HG02763 (cell line): ENCODE measurements at regions not wholly inside any gene's neighbourhood (a gene's known extent, or its start where the extent isn't known, plus 50 kb on each side); places are given as distances from the start of the nearest gene placed in this dataset.

Experiments
- ATAC-seq: cut with Tn5 transposase; IDR thresholded peaks from one replicate; pipeline ENCODE4 v1.9.1; 2021; ENCODE audit warnings: mild to moderate bottlenecking, moderate library complexity; ENCODE audit not compliant: unreplicated experiment

DNA sequence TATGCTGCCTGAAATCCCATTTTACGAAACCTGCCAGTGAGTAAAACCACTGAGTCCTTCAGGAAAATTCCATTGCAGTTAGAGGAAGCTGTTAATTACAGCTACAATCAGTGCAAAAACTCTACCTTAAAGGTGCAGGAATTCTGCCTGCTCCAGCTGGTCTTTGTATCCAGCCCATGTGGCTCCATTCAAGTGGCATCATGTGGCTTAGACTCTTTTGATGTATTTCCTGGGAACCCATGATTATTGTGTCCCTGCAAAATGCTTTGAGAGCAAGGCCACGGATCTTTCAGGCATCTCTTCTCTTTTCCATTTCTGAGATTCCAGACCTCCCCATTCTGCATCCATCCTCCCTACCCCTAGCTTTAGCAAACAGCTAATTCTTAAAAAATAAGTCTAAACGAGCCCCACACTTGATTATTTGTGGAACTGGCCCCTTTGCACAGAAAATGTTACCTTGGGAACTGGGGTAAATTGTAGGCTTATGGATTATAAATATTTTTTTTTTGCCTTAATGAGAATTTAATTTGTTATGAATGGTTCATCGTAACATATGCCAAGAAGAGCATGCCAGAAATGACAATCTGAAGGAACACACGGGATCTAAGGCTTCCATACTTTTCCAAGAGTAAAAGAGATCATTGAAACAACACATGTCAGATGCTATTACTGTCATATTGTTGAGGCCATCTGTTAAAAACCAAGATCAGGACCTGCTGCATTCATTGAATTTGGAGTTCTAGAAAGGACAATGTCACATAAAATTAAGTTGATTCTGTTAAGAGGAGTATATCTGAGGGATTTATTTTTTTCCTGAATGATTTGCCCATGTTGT is 144.6 kb downstream of the TPH2 start:
- no peak for ATAC-seq

DNA sequence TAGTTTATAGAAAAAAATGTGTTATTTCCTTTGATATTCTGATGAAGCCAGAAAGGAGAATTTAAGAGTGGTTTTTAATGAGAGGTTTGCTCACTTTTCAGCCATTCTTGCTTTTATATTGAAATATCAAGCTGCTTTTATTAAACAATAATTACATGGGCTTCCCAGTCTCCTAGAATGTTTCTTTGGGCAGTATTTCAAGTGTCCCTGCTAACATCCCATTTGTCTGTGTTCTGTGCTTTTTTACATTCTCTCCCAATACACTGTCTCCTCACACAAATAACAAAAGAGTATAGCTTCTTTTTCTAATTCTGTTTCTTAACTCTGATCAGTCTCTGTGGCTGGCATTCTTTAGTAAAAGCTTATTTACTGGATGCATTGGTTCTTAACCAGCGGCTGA is 145.4 kb downstream of the TPH2 start:
- ATAC-seq: no peak

DNA sequence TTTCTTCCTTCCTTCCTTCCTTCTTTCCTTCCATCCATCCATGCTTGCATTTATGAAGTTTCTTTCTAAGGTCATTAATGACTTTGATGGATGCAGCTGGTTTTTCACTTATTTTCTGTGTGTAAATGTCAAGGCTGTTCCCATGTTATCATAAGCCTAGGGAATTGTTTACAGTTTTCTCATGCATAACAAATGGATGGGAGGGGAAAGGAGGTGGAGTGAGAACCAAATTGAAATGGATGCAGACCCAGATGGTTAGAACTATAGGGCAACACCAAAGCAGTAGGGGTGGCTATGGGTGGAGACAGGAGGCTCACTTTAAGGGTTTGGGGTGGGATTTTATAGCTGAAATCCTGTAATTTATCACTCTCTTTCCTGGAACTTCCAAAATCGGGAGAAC is 146.2 kb downstream of the TPH2 start:
- ATAC-seq: no peak

DNA sequence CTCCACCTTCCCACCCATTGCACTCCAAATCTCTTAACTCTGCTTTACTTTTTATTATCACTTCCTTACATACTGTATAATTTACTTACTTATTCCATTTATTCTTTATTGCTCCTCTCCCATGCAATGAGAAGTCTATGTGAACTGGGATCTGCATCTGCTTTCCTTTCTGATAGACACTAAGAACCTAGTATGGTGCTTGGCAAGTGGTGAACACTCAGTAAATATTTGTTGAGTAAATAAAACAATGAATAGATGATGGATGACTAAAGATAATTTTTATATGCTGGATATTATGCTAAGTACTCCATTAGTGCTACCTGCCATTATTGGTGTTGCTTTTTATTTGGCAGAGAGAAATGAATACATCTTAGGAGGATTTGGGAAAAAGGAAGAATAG is 151.0 kb downstream of the TPH2 start:
- ATAC-seq: no peak

DNA sequence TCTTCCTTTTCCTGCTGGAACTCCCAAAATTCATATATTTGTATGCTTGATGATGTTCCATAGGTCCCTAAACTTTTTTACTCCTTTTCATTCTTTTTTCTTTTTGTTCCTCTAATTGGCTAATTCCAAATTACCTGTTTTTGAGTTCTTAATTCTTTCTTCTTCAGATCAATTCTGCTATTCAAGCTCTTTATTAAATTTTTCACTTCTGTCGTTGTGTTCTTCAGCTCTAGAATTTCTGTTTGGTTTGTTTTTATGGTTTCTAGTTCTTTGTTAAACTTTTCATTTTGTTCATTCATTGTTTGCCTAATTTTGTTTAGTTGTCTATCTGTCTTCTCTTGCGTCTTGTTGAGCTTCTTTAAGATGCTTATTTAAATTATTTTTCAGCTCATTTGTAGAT is 154.8 kb downstream of the TPH2 start:
- ATAC-seq: no peak

GRCh38 chr12:72093930-72094329 is 155.3 kb downstream of the TPH2 start:
- no peak for ATAC-seq

DNA sequence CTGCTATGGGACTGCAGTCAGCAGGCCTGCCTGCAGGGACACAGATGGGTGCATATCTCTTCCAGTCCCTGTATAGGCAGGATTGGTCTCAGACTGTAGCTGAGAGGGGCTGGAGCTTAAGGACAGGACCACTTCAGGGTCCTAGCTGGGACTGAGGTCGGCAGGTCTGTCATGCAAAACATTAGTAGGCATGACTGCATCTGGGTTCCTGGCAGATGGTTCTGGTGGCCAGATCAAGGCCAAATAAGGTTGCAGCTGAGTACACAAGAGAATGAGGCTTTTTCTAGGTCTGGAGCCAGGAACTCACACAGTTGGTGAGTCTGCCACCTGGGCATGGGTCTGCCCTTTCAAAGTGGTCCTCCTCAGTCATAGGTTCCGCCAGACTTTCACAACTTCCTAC is 155.8 kb downstream of the TPH2 start:
- ATAC-seq: no peak

GRCh38 chr12:72095025-72095424 is 156.4 kb downstream of the TPH2 start:
- no peak for ATAC-seq

- ATAC-seq: no peak
Measured at GRCh38 chr12:72098622-72099021, 160.0 kb downstream of the TPH2 start.

DNA sequence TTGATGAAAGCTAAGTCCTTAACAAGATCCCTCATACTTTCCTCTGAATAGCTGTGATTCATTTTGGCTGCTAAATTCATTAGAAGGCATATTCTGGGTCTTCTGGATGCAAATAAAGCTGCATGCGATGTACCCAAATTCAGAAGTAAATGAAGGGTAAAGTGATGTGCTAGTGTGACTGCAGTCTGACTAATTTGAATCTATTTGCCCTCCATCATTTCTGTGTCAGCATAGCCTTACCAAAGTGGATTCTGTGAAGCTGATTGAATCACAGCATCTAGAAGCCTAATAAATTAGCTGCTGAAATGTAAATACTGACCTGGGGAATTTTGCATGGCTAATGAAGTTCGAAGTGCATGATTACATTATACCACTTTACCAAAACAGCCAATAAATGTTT is 162.2 kb downstream of the TPH2 start:
- no peak for ATAC-seq

- no peak for ATAC-seq
Measured at GRCh38 chr12:72102150-72102549, 163.5 kb downstream of the TPH2 start.

- no peak for ATAC-seq
Measured at GRCh38 chr12:72105849-72106248, 166.3 kb upstream of the TRHDE start.

- ATAC-seq: no peak
Measured at GRCh38 chr12:72110937-72111650, 161.1 kb upstream of the TRHDE start.

DNA sequence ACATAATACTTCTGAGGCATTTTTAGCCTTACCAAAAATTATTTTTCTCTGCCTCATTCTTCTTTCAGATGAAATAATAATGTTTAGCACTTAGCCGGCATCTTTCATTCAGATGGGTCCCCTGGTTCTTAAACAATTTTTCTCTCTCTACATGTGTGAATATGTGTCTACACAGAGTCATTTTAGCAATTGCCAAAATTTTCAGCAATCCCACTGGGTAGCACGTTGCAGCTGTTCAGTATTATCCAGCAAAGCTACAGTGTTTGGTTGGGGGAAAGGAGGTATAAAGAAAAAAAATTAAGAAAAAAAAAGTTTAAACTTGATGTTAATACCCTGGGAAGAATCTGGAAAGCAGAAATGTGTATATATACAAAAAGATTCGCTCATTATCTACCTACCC is 160.5 kb upstream of the TRHDE start:
- ATAC-seq: no peak

DNA sequence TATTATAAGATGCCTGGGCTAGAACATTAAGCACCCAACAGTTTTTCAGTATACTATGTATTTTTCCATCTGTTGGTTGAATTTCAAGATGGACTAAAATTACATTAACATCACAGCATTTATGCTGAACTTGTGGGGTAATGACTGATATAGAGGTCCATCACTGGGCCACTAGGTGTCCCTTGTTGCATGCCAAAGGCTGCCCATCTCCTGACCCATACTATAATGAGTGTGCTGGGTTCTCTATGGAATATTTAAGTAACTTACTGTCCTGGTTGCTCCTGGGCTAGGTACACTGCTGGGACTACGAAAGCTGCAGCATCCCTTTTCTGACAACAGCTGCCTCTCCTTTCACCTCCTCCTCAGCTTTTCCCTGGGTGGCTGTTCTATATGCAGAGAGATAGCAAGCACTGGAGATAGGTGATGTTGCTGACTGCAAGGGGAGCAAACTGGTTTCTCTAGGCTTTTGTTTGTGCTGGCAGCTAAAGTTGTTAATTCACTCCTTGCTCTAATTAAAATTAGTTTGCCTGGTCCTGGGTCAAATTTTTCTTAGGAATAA is 138.6 kb upstream of the TRHDE start:
- no peak for ATAC-seq

DNA sequence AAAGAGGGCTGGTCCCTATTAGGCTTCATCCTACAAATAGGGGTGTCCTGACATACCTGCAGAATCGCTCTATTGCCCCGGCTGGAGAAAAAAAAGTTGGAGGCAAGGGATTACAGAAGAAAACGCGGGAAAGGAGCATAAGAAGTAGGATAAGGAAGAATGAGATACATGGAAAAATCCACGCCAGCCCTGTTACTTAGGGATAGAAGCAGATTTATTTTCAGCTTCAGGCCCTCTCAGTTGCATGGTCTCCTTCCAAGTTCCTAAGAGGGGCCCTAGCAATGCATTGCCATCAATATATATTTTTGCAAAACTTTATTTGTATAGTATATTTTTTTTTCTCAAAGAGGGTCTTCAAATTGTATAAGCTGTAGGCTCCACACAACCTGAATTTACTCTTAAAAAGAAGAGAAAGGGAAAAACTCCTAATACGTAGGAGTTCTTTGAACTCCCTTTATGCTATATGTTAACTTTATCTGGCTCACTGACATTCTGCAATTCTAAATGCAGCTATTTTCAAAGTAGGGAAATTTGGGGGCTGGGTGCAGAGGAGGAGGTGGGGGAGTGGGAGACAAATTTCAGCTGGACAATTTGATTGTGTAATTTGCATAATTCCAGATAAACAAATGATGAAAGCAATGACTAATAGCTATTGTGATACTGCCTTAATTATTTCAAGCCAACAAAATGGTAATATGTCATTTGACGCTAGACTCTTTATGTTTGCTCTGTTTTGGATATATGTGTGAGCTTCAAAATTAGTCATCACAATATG is 137.7 kb upstream of the TRHDE start:
- no peak for ATAC-seq

GRCh38 chr12:72135021-72135301 is 137.2 kb upstream of the TRHDE start:
- ATAC-seq: no peak

GRCh38 chr12:72136792-72137191 is 135.4 kb upstream of the TRHDE start:
- no peak for ATAC-seq

DNA sequence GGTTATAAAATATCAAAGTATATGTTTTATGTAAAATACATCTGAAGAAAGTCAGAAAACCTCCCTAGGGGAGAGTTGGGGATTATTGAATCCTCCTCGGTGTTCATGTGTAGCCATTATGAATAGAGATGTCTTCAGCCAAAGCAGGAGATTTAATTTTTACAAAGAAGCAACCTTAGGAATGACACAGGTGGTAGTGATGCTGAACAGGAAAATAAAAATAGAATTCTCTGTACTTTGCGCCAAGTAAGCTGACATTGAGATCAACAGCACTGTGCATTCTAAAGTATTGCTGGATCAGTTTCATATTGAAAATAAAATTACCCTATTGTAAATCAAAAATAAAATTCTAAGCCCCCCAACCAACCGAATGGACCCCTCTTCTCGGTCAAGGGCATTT is 132.8 kb upstream of the TRHDE start:
- ATAC-seq: no peak

DNA sequence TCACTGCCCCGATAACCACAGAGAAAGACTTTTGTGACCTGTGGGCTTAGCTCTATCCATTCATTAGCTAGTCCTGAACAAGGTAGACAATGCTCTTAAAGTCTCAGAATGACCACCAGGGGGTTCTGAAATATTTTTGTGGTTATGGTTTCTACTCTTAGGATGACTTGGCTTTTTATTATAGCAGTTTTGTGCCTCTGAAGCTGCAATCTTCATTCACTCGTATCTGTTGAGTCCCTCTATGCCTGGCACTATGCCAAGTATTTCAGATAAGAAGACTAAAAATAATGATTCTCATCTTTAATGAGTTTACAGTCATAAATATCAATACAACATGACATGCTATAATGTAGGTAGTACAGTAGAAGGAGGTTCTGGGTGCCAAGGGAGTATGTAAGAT is 130.8 kb upstream of the TRHDE start:
- ATAC-seq: peak; percentile 89

- ATAC-seq: no peak
Measured at GRCh38 chr12:72144553-72144952, 127.6 kb upstream of the TRHDE start.

GRCh38 chr12:72146495-72146894 is 125.7 kb upstream of the TRHDE start:
- ATAC-seq: no peak
